WTC11 (cell line): ENCODE measurements at regions not wholly inside any gene's neighbourhood (a gene's known extent, or its start where the extent isn't known, plus 50 kb on each side); places are given as distances from the start of the nearest gene placed in this dataset.

Source experiments
- ATAC-seq: fragments of 200-7000 bp; cut with Tn5 transposase; 2 replicates; pipeline ENCODE4 v1.10.0; 2021; ENCODE audit warnings: mild to moderate bottlenecking, moderate library complexity
- CTCF ChIA-PET: fragments of 300-600 bp; sonication (Branson Sonifier 250); formaldehyde crosslinking; loops from one replicate; lab custom pipeline; 2021; ENCODE audit warnings: antibody characterized with exemption; lab: Charles Lee
- POLR2A ChIA-PET: fragments of 350-600 bp; sonication (Branson Sonifier 250); formaldehyde crosslinking; loops from one replicate; lab custom pipeline; 2021; ENCODE audit warnings: antibody characterized with exemption; lab: Charles Lee
- DNase-seq: peaks from one replicate; pipeline ENCODE4 v3.0.0; 2021; ENCODE audit warnings: low spot score
- H3K27ac Mint-ChIP-seq: 2 replicates; pipeline ENCODE4 v1.8.0; 2021; ENCODE audit warnings: mixed read lengths
- H3K27me3 Mint-ChIP-seq: 2 replicates; pipeline ENCODE4 v1.8.0; 2021; ENCODE audit warnings: low read depth, mild to moderate bottlenecking, moderate library complexity, mixed read lengths
- H3K36me3 Mint-ChIP-seq: 2 replicates; pipeline ENCODE4 v1.8.0; 2021; ENCODE audit warnings: mixed read lengths
- H3K4me1 Mint-ChIP-seq: 2 replicates; pipeline ENCODE4 v1.8.0; 2022; ENCODE audit warnings: mixed read lengths
- H3K4me3 Mint-ChIP-seq: 2 replicates; pipeline ENCODE4 v1.8.0; 2021; ENCODE audit warnings: mild to moderate bottlenecking, moderate library complexity, mixed read lengths
- H3K9me3 Mint-ChIP-seq: 2 replicates; pipeline ENCODE4 v1.8.0; 2021; ENCODE audit warnings: mixed read lengths
- KAT7 ChIP-seq: sonication (generic); formaldehyde crosslinking; IDR thresholded peaks from 2 replicates; pipeline ENCODE4 v1.8.1; 2023; ENCODE audit warnings: missing genetic modification reagents, mild to moderate bottlenecking, borderline replicate concordance
- MYBL2 ChIP-seq: sonication (generic); formaldehyde crosslinking; IDR thresholded peaks from 2 replicates; pipeline ENCODE4 v1.8.1; 2023; ENCODE audit warnings: mild to moderate bottlenecking, moderate library complexity, missing genetic modification reagents
- NFE2L1 ChIP-seq: sonication (generic); formaldehyde crosslinking; IDR thresholded peaks from 2 replicates; pipeline ENCODE4 v1.8.1; 2023; ENCODE audit warnings: missing genetic modification reagents
- NR1H2 ChIP-seq: sonication (generic); formaldehyde crosslinking; IDR thresholded peaks from 2 replicates; pipeline ENCODE4 v1.9.0; 2021; ENCODE audit warnings: mild to moderate bottlenecking, moderate library complexity, missing genetic modification reagents
- SMAD4 ChIP-seq: sonication (generic); formaldehyde crosslinking; IDR thresholded peaks from 2 replicates; pipeline ENCODE4 v1.8.0; 2022; ENCODE audit warnings: mild to moderate bottlenecking, missing genetic modification reagents
- TEAD4 ChIP-seq: sonication (generic); formaldehyde crosslinking; IDR thresholded peaks from 2 replicates; pipeline ENCODE4 v1.8.0; 2022; ENCODE audit warnings: mild to moderate bottlenecking, missing genetic modification reagents
- ZBTB21 ChIP-seq: sonication (generic); formaldehyde crosslinking; IDR thresholded peaks from 2 replicates; pipeline ENCODE4 v1.8.1; 2023; ENCODE audit warnings: mild to moderate bottlenecking, missing genetic modification reagents, borderline replicate concordance
- ZNF423 ChIP-seq: fragments of 250-450 bp; sonication (Bioruptor Pico); IDR thresholded peaks from 2 replicates; pipeline ENCODE4 v2.1.2; 2022; ENCODE audit warnings: mild to moderate bottlenecking, moderate library complexity
- TF ChIP-seq, protein P1 (sequence below): sonication (generic); formaldehyde crosslinking; IDR thresholded peaks from 2 replicates; pipeline ENCODE4 v1.8.1; 2022; ENCODE audit warnings: low read depth, missing genetic modification reagents, borderline replicate concordance
- TF ChIP-seq, protein P2 (sequence below): sonication (generic); formaldehyde crosslinking; IDR thresholded peaks from 2 replicates; pipeline ENCODE4 v1.8.1; 2023; ENCODE audit warnings: mild to moderate bottlenecking, missing genetic modification reagents, moderate library complexity
- TF ChIP-seq, protein P3 (sequence below): fragments of 250-450 bp; sonication (Bioruptor Pico); IDR thresholded peaks from 2 replicates; pipeline ENCODE4 v1.9.0; 2021; ENCODE audit warnings: moderate library complexity, mild to moderate bottlenecking, inconsistent platforms, borderline replicate concordance
- TF ChIP-seq, protein P4 (sequence below): fragments of 250-450 bp; sonication (Bioruptor Pico); conservative IDR thresholded peaks from 2 replicates; pipeline ENCODE4 v1.9.0; 2021; ENCODE audit warnings: mild to moderate bottlenecking
- TF ChIP-seq, protein P5 (sequence below): fragments of 250-450 bp; sonication (Bioruptor Pico); IDR thresholded peaks from 2 replicates; pipeline ENCODE4 v1.9.0; 2021; ENCODE audit warnings: mild to moderate bottlenecking
- TF ChIP-seq, protein P6 (sequence below): sonication (generic); formaldehyde crosslinking; IDR thresholded peaks from 2 replicates; pipeline ENCODE4 v1.8.1; 2023; ENCODE audit warnings: mild to moderate bottlenecking, missing genetic modification reagents
- TF ChIP-seq, protein P7 (sequence below): sonication (generic); formaldehyde crosslinking; IDR thresholded peaks from 2 replicates; pipeline ENCODE4 v1.8.1; 2023; ENCODE audit warnings: mild to moderate bottlenecking, moderate library complexity, missing genetic modification reagents
- TF ChIP-seq, protein P8 (sequence below): fragments of 250-450 bp; sonication (Bioruptor Pico); IDR thresholded peaks from 2 replicates; pipeline ENCODE4 v1.9.0; 2021; ENCODE audit warnings: mild to moderate bottlenecking, borderline replicate concordance
- TF ChIP-seq, protein P9 (sequence below): fragments of 250-450 bp; sonication (Bioruptor Pico); IDR thresholded peaks from 2 replicates; pipeline ENCODE4 v1.9.0; 2021; ENCODE audit warnings: mild to moderate bottlenecking

DNA sequence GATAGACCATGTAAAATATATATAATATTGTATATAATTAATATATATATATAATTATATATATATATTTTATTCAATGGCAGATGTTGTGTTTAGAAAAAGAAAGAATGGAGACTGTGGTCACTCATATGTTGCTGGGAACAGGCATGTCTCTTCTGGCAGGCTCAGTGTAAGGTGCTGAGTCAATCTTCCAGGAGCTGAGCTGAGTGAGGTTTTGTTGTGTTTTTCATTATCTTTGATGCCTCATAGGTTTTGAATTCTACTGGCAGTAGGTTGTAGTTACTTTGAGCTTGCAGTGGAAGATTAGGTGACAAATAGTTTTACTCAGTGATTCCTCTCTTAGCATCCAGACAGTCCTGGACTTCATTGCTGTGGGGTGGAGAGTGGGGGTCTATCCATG, 561.3 kb downstream of the IRX1 start:
- Mint-ChIP-seq H3K27ac (no peak overlapping the region), H3K27me3 (no peaks in the 10 kb centered on the region), H3K36me3 (no peaks in the 10 kb centered on the region), H3K4me1 (no peaks in the 10 kb centered on the region), H3K9me3 (peaks cover 5% of the 10 kb centered on the region; the same call in 1 of the 2 replicates), H3K4me3 (no peak overlapping the region)
- ATAC-seq (no peak), DNase-seq (no peak)
- TF ChIP-seq, protein P1, sequence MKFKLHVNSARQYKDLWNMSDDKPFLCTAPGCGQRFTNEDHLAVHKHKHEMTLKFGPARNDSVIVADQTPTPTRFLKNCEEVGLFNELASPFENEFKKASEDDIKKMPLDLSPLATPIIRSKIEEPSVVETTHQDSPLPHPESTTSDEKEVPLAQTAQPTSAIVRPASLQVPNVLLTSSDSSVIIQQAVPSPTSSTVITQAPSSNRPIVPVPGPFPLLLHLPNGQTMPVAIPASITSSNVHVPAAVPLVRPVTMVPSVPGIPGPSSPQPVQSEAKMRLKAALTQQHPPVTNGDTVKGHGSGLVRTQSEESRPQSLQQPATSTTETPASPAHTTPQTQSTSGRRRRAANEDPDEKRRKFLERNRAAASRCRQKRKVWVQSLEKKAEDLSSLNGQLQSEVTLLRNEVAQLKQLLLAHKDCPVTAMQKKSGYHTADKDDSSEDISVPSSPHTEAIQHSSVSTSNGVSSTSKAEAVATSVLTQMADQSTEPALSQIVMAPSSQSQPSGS (CRISPR knock-in tag) = no peak
- no peak for TF ChIP-seq TEAD4 (CRISPR knock-in tag)
- TF ChIP-seq MYBL2 = no peak
- TF ChIP-seq SMAD4 (CRISPR knock-in tag) = no peak
- TF ChIP-seq, protein P2, sequence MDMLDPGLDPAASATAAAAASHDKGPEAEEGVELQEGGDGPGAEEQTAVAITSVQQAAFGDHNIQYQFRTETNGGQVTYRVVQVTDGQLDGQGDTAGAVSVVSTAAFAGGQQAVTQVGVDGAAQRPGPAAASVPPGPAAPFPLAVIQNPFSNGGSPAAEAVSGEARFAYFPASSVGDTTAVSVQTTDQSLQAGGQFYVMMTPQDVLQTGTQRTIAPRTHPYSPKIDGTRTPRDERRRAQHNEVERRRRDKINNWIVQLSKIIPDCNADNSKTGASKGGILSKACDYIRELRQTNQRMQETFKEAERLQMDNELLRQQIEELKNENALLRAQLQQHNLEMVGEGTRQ = no peak
- TF ChIP-seq NFE2L1 (CRISPR knock-in tag) = no peak
- TF ChIP-seq, protein P3, sequence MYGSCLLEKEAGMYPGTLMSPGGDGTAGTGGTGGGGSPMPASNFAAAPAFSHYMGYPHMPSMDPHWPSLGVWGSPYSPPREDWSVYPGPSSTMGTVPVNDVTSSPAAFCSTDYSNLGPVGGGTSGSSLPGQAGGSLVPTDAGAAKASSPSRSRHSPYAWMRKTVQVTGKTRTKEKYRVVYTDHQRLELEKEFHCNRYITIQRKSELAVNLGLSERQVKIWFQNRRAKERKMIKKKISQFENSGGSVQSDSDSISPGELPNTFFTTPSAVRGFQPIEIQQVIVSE (CRISPR knock-in tag) = no peak
- ChIA-PET CTCF (no interaction called here), POLR2A (no interaction called here)

DNA sequence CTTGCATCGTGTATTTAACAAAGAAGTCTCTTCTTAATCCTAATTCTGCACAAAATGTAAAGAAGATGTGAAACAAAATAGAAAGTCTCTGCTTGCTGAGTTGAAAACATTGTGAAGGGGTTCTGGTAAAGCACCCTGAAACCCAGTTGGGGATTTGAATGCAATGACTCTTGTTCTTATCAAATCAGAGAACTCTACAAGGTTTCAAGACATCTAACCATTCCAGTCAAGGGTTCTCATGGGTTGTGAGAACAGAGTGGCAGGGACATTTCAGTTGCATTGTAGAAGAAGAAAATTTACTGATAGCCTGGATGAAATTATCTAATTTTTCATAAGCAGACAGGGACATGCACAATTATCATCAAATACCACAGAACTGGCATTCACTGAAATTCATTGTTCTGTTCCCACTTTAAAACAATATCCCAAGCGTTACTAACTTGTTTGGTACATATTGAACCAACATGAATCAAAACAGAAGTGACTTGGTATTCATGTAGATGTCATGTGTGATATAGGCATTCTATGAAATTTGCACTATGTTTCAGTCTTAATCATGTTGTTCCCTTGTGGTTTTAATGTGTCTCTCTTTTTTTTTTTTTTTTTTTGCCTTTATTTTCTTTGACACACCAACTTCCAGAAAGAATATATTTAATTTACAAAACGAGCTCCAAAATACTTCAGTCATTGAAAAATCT, 563.3 kb downstream of the IRX1 start:
- POLR2A ChIA-PET = no interaction called here
- H3K36me3 Mint-ChIP-seq = no peaks in the 10 kb centered on the region
- DNase-seq = no peak
- CTCF ChIA-PET = no interaction called here
- ATAC-seq = no peak
- no peaks in the 10 kb centered on the region for H3K4me1 Mint-ChIP-seq
- H3K9me3 Mint-ChIP-seq = no peaks in the 10 kb centered on the region; the same call in 1 of the 2 replicates
- no peak overlapping the region for H3K4me3 Mint-ChIP-seq
- H3K27me3 Mint-ChIP-seq = no peaks in the 10 kb centered on the region
- no peak overlapping the region for H3K27ac Mint-ChIP-seq
- TF ChIP-seq, protein P4, sequence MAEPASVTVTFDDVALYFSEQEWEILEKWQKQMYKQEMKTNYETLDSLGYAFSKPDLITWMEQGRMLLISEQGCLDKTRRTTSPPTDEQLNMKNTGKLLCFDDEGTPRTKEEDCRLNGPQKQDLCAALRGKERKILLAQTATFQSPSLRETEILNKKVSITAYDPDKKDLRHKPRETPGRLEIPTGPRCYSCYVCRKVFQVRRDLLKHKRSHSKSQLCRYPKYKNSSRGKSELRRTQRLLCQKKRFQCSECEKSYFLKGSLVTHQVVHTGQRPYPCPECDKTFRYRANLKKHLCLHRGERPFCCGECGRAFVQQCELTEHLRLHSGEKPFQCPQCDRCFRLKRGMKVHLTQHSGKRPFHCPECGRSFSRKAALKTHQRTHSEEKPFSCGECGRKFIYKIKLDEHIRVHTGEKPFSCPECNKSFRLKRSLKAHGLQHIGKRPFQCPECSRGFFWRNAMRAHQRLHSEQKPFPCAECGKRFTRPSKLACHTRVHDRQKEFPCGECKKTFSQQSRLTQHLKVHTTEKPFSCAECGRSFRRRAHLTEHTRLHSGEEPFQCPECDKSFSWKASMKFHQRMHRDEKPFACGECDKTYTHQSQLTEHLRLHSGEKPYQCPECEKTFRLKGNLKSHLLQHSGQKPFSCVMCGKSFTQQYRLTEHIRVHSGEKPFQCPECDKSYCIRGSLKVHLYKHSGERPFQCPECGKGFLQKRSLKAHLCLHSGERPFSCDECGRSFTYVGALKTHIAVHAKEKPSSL (CRISPR knock-in tag) = no peak
- TF ChIP-seq, protein P5, sequence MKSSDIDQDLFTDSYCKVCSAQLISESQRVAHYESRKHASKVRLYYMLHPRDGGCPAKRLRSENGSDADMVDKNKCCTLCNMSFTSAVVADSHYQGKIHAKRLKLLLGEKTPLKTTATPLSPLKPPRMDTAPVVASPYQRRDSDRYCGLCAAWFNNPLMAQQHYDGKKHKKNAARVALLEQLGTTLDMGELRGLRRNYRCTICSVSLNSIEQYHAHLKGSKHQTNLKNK (CRISPR knock-in tag) = no peak
- TF ChIP-seq, protein P6, sequence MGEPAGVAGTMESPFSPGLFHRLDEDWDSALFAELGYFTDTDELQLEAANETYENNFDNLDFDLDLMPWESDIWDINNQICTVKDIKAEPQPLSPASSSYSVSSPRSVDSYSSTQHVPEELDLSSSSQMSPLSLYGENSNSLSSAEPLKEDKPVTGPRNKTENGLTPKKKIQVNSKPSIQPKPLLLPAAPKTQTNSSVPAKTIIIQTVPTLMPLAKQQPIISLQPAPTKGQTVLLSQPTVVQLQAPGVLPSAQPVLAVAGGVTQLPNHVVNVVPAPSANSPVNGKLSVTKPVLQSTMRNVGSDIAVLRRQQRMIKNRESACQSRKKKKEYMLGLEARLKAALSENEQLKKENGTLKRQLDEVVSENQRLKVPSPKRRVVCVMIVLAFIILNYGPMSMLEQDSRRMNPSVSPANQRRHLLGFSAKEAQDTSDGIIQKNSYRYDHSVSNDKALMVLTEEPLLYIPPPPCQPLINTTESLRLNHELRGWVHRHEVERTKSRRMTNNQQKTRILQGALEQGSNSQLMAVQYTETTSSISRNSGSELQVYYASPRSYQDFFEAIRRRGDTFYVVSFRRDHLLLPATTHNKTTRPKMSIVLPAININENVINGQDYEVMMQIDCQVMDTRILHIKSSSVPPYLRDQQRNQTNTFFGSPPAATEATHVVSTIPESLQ = no peak
- TF ChIP-seq, protein P7, sequence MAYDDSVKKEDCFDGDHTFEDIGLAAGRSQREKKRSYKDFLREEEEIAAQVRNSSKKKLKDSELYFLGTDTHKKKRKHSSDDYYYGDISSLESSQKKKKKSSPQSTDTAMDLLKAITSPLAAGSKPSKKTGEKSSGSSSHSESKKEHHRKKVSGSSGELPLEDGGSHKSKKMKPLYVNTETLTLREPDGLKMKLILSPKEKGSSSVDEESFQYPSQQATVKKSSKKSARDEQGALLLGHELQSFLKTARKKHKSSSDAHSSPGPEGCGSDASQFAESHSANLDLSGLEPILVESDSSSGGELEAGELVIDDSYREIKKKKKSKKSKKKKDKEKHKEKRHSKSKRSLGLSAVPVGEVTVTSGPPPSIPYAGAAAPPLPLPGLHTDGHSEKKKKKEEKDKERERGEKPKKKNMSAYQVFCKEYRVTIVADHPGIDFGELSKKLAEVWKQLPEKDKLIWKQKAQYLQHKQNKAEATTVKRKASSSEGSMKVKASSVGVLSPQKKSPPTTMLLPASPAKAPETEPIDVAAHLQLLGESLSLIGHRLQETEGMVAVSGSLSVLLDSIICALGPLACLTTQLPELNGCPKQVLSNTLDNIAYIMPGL (CRISPR knock-in tag) = no peak
- TF ChIP-seq NFE2L1 (CRISPR knock-in tag) = no peak
- TF ChIP-seq KAT7 = no peak
- TF ChIP-seq, protein P8, sequence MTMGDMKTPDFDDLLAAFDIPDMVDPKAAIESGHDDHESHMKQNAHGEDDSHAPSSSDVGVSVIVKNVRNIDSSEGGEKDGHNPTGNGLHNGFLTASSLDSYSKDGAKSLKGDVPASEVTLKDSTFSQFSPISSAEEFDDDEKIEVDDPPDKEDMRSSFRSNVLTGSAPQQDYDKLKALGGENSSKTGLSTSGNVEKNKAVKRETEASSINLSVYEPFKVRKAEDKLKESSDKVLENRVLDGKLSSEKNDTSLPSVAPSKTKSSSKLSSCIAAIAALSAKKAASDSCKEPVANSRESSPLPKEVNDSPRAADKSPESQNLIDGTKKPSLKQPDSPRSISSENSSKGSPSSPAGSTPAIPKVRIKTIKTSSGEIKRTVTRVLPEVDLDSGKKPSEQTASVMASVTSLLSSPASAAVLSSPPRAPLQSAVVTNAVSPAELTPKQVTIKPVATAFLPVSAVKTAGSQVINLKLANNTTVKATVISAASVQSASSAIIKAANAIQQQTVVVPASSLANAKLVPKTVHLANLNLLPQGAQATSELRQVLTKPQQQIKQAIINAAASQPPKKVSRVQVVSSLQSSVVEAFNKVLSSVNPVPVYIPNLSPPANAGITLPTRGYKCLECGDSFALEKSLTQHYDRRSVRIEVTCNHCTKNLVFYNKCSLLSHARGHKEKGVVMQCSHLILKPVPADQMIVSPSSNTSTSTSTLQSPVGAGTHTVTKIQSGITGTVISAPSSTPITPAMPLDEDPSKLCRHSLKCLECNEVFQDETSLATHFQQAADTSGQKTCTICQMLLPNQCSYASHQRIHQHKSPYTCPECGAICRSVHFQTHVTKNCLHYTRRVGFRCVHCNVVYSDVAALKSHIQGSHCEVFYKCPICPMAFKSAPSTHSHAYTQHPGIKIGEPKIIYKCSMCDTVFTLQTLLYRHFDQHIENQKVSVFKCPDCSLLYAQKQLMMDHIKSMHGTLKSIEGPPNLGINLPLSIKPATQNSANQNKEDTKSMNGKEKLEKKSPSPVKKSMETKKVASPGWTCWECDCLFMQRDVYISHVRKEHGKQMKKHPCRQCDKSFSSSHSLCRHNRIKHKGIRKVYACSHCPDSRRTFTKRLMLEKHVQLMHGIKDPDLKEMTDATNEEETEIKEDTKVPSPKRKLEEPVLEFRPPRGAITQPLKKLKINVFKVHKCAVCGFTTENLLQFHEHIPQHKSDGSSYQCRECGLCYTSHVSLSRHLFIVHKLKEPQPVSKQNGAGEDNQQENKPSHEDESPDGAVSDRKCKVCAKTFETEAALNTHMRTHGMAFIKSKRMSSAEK (CRISPR knock-in tag) = no peak
- no peak for TF ChIP-seq NR1H2
- TF ChIP-seq, protein P9, sequence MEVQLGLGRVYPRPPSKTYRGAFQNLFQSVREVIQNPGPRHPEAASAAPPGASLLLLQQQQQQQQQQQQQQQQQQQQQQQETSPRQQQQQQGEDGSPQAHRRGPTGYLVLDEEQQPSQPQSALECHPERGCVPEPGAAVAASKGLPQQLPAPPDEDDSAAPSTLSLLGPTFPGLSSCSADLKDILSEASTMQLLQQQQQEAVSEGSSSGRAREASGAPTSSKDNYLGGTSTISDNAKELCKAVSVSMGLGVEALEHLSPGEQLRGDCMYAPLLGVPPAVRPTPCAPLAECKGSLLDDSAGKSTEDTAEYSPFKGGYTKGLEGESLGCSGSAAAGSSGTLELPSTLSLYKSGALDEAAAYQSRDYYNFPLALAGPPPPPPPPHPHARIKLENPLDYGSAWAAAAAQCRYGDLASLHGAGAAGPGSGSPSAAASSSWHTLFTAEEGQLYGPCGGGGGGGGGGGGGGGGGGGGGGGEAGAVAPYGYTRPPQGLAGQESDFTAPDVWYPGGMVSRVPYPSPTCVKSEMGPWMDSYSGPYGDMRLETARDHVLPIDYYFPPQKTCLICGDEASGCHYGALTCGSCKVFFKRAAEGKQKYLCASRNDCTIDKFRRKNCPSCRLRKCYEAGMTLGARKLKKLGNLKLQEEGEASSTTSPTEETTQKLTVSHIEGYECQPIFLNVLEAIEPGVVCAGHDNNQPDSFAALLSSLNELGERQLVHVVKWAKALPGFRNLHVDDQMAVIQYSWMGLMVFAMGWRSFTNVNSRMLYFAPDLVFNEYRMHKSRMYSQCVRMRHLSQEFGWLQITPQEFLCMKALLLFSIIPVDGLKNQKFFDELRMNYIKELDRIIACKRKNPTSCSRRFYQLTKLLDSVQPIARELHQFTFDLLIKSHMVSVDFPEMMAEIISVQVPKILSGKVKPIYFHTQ (CRISPR knock-in tag) = no peak
- no peak for TF ChIP-seq ZBTB21 (CRISPR knock-in tag)
- no peak for TF ChIP-seq ZNF423 (CRISPR knock-in tag)
